ENCODE measurements at regions not wholly inside any gene's neighbourhood (a gene's known extent, or its start where the extent isn't known, plus 50 kb on each side); places are given as distances from the start of the nearest gene placed in this dataset.

DNA sequence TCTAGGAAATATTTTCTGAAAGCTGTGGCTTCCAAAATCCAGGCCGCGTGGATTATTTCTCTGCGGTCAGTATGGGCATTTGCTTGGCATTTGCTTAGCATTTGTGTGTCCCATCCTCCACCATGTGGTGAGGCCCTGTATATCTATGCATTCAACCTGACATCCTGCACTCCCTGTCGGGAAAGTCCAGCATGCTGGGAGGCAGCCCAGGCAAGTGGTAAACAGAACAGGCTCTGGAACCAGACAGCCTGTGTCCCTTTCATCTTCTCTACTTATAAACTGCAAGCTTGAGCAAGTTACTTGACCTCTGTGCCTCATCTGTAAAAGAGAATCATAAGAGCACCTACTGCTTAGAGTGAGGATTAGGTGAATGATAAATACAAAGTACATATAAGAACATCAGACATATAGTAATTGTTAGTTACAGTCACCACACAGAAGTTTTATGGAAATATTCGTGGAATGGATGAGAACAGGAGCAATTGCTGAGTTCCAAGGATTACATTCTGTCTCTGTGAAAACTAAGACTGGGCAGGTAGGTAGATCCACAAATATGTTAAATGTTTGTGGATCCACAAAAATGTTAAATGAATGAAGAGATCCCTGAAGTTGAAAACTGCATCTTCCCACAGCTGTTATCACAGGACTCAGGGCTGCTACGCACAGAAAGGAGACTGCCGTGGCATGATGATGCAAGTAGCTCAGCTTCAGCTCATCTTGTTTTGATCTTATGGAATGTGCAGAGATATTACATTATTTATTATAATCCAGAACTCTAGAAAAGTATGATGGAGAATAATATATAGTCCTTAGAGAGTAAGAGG, 317.0 kb upstream of the MMADHC start:
- Histone ChIP-seq H3K9ac (ENCODE audit: low read length) (no peak overlapping the region), H3K4me3 (ENCODE audit: low read depth, low read length, poor library complexity, severe bottlenecking) (no peak overlapping the region), H3K9me2 (ENCODE audit: low read depth, low read length) (no peaks in the 10 kb centered on the region), H3K9me3 (ENCODE audit: low read length) (no peaks in the 10 kb centered on the region), H3K27ac (ENCODE audit: low read depth, low read length, poor library complexity, severe bottlenecking) (no peak overlapping the region), H3K4me1 (ENCODE audit: insufficient read depth, low read length, severe bottlenecking) (no peaks in the 10 kb centered on the region), H2AFZ (ENCODE audit: low read length) (no peak overlapping the region), H3F3A (ENCODE audit: insufficient read depth, low read length) (no peaks in the 10 kb centered on the region), H3K36me3 (ENCODE audit: insufficient read depth, low read length) (no peaks in the 10 kb centered on the region), H3K27me3 (ENCODE audit: insufficient read depth, low read length) (no peaks in the 10 kb centered on the region), H4K20me1 (ENCODE audit: insufficient read depth, low read length) (no peaks in the 10 kb centered on the region), H3K79me2 (ENCODE audit: insufficient read depth, low read length) (no peaks in the 10 kb centered on the region), H3K4me2 (ENCODE audit: low read length) (no peak overlapping the region)
- TF ChIP-seq, protein P1, sequence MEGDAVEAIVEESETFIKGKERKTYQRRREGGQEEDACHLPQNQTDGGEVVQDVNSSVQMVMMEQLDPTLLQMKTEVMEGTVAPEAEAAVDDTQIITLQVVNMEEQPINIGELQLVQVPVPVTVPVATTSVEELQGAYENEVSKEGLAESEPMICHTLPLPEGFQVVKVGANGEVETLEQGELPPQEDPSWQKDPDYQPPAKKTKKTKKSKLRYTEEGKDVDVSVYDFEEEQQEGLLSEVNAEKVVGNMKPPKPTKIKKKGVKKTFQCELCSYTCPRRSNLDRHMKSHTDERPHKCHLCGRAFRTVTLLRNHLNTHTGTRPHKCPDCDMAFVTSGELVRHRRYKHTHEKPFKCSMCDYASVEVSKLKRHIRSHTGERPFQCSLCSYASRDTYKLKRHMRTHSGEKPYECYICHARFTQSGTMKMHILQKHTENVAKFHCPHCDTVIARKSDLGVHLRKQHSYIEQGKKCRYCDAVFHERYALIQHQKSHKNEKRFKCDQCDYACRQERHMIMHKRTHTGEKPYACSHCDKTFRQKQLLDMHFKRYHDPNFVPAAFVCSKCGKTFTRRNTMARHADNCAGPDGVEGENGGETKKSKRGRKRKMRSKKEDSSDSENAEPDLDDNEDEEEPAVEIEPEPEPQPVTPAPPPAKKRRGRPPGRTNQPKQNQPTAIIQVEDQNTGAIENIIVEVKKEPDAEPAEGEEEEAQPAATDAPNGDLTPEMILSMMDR (IDR thresholded peaks at IDR 0.05; ENCODE audit: low read length) = no peak
- TF ChIP-seq EZH2 (IDR thresholded peaks at IDR 0.05; ENCODE audit: borderline replicate concordance, low read length) = no peak

DNA sequence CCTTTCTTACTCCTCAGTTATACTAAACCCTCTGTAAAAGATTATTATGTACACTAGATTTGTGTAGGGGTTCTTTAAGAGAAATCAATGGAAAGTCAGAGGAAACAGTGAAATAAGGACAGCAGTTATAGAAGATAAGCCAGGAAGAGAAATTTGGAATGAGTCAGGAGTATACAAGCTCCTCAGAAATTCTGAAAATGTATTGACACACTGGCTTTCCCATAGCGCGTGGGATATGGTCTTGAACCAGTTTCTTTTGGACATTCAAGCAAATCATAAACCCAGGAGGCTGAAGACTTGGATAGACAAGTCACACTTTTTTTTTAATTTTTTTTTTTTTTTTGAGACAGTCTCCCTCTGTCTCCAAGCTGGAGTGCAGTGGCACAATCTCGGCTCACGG, 316.1 kb upstream of the MMADHC start:
- Histone ChIP-seq H3K9me3 (ENCODE audit: low read length) (no peaks in the 10 kb centered on the region), H3K27me3 (ENCODE audit: insufficient read depth, low read length) (no peaks in the 10 kb centered on the region), H3K27ac (ENCODE audit: low read depth, low read length, poor library complexity, severe bottlenecking) (no peak overlapping the region), H3K79me2 (ENCODE audit: insufficient read depth, low read length) (no peaks in the 10 kb centered on the region), H3K4me3 (ENCODE audit: low read depth, low read length, poor library complexity, severe bottlenecking) (no peak overlapping the region), H3K4me1 (ENCODE audit: insufficient read depth, low read length, severe bottlenecking) (no peaks in the 10 kb centered on the region), H4K20me1 (ENCODE audit: insufficient read depth, low read length) (no peaks in the 10 kb centered on the region), H2AFZ (ENCODE audit: low read length) (no peak overlapping the region), H3K36me3 (ENCODE audit: insufficient read depth, low read length) (no peaks in the 10 kb centered on the region), H3K9ac (ENCODE audit: low read length) (no peak overlapping the region), H3K4me2 (ENCODE audit: low read length) (no peak overlapping the region), H3F3A (ENCODE audit: insufficient read depth, low read length) (no peaks in the 10 kb centered on the region), H3K9me2 (ENCODE audit: low read depth, low read length) (no peaks in the 10 kb centered on the region)
- TF ChIP-seq, protein P1 (IDR thresholded peaks at IDR 0.05; ENCODE audit: low read length) = no peak
- TF ChIP-seq EZH2 (IDR thresholded peaks at IDR 0.05; ENCODE audit: borderline replicate concordance, low read length) = no peak

- Histone ChIP-seq H4K20me1 (ENCODE audit: insufficient read depth, low read length) (no peaks in the 10 kb centered on the region), H3K9me3 (ENCODE audit: low read length) (no peaks in the 10 kb centered on the region), H3F3A (ENCODE audit: insufficient read depth, low read length) (no peaks in the 10 kb centered on the region), H3K4me1 (ENCODE audit: insufficient read depth, low read length, severe bottlenecking) (no peaks in the 10 kb centered on the region), H3K9ac (ENCODE audit: low read length) (no peak overlapping the region), H3K36me3 (ENCODE audit: insufficient read depth, low read length) (no peaks in the 10 kb centered on the region), H3K79me2 (ENCODE audit: insufficient read depth, low read length) (no peaks in the 10 kb centered on the region), H3K27ac (ENCODE audit: low read depth, low read length, poor library complexity, severe bottlenecking) (no peak overlapping the region), H3K4me3 (ENCODE audit: low read depth, low read length, poor library complexity, severe bottlenecking) (no peak overlapping the region), H3K4me2 (ENCODE audit: low read length) (no peak overlapping the region), H3K27me3 (ENCODE audit: insufficient read depth, low read length) (no peaks in the 10 kb centered on the region), H3K9me2 (ENCODE audit: low read depth, low read length) (no peaks in the 10 kb centered on the region), H2AFZ (ENCODE audit: low read length) (no peak overlapping the region)
- TF ChIP-seq EZH2 (IDR thresholded peaks at IDR 0.05; ENCODE audit: borderline replicate concordance, low read length) = no peak
- TF ChIP-seq, protein P1 (IDR thresholded peaks at IDR 0.05; ENCODE audit: low read length) = no peak
These were observed 314.5 kb upstream of the MMADHC start for GRCh38 chr2:149902081-149902480.
